GM12878 (cell line): ENCODE measurements at regions not wholly inside any gene's neighbourhood (a gene's known extent, or its start where the extent isn't known, plus 50 kb on each side); places are given as distances from the start of the nearest gene placed in this dataset.

Source experiments
- ATAC-seq: fragments of 200-7000 bp; cut with Tn5 transposase; 3 replicates; pipeline ENCODE4 v1.9.1; 2020; ENCODE audit warnings: mild to moderate bottlenecking, moderate library complexity
- BruUV-seq: library from RNA; stranded (reverse); fragments of 400-500 nt; replicated peaks from 2 replicates; lab custom pipeline; 2021; lab: Mats Ljungman, UMichigan
- CTCF ChIA-PET: fragments of 300-600 bp; sonication (Branson Sonifier 250); formaldehyde crosslinking; extraction: SDS; loops from one replicate; lab custom pipeline; 2021; ENCODE audit warnings: inconsistent platforms; lab: Yijun Ruan, JAX
- POLR2A ChIA-PET: fragments of 350-600 bp; formaldehyde crosslinking; extraction: SDS; loops from one replicate; lab custom pipeline; 2021; ENCODE audit warnings: inconsistent platforms; lab: Charles Lee
- RAD21 ChIA-PET: fragments of 300-600 bp; sonication (Branson Sonifier 250); formaldehyde crosslinking; loops from one replicate; lab custom pipeline; 2023; ENCODE audit warnings: antibody characterized with exemption; ENCODE audit not compliant: unreplicated experiment; lab: Charles Lee
- SMC1A ChIA-PET: fragments of 300-600 bp; sonication (Branson Sonifier 250); formaldehyde crosslinking; loops from one replicate; lab custom pipeline; 2023; ENCODE audit not compliant: unreplicated experiment, uncharacterized antibody; lab: Charles Lee
- DNase-seq: peaks from one replicate; pipeline ENCODE4 v3.0.0-alpha.2; 2011; ENCODE audit warnings: low read depth, low spot score
- FAIRE-seq: peaks from 3 replicates; lab custom pipeline; 2011; peaks lifted over from hg19 to GRCh38; lab: Jason Lieb, UNC
- H2AFZ ChIP-seq: 2 replicates; pipeline ENCODE4 v1.6.0; 2011; ENCODE audit warnings: low read depth, low read length, control low read depth; ENCODE audit not compliant: control insufficient read depth
- H3K27ac ChIP-seq: 2 replicates; pipeline ENCODE4 v1.5.1; 2011; ENCODE audit warnings: control low read depth; ENCODE audit not compliant: control insufficient read depth, insufficient read depth
- H3K27me3 ChIP-seq, 2 experiments: replicated peaks in 1 of 2; 2 replicates each; pipeline versions ENCODE4 v1.6.0 to v1.6.1; 2011; ENCODE audit warnings: low read length in 1 of 2; ENCODE audit not compliant: control insufficient read depth in 2 of 2, insufficient read depth in 2 of 2
- H3K36me3 ChIP-seq, 2 experiments: 2 replicates each; pipeline ENCODE4 v1.5.1; 2011; ENCODE audit warnings: low read length in 1 of 2; ENCODE audit not compliant: control insufficient read depth in 2 of 2, insufficient read depth in 2 of 2
- H3K4me1 ChIP-seq: 2 replicates; pipeline ENCODE4 v1.6.1; 2011; ENCODE audit warnings: mild to moderate bottlenecking, low read length, moderate library complexity, mixed read lengths; ENCODE audit not compliant: control insufficient read depth, insufficient read depth
- H3K4me2 ChIP-seq: 2 replicates; pipeline ENCODE4 v1.6.0; 2011; ENCODE audit warnings: control low read depth; ENCODE audit not compliant: control insufficient read depth, insufficient read depth
- H3K4me3 ChIP-seq: fragments of 200-600 bp; sonication (generic); 2 replicates; pipeline ENCODE4 v1.5.1; 2016
- H3K79me2 ChIP-seq: 2 replicates; pipeline ENCODE4 v1.6.0; 2011; ENCODE audit warnings: low read length; ENCODE audit not compliant: control insufficient read depth, insufficient read depth
- H3K9ac ChIP-seq: 2 replicates; pipeline ENCODE4 v1.8.0; 2011; ENCODE audit warnings: low read length, control low read depth, mixed read lengths; ENCODE audit not compliant: control insufficient read depth, insufficient read depth
- H3K9me3 ChIP-seq: replicated peaks from 3 replicates; pipeline ENCODE4 v1.5.1; 2011; ENCODE audit warnings: mild to moderate bottlenecking, low read length; ENCODE audit not compliant: control insufficient read depth, insufficient read depth
- H4K20me1 ChIP-seq: 2 replicates; pipeline ENCODE4 v1.6.0; 2011; ENCODE audit not compliant: control insufficient read depth, insufficient read depth
- BCL11A ChIP-seq: IDR thresholded peaks from 2 replicates; pipeline ENCODE4 v1.6.1; 2011; ENCODE audit warnings: low read depth, low read length
- CREM ChIP-seq: IDR thresholded peaks from 2 replicates; pipeline ENCODE4 v1.6.1; 2014; ENCODE audit warnings: antibody characterized with exemption, low read depth
- EED ChIP-seq: sonication (generic); IDR thresholded peaks from 2 replicates; pipeline ENCODE4 v1.6.1; 2016; ENCODE audit warnings: antibody characterized with exemption, low read depth
- EP300 ChIP-seq, 2 experiments: fragments of 150-350 bp in 1 of 2; IDR thresholded peaks; 2 replicates each; pipeline ENCODE4 v1.6.1; 2011 to 2012; ENCODE audit warnings: low read depth in 2 of 2, low read length in 2 of 2, borderline replicate concordance in 1 of 2, improper control_type of control experiment in 1 of 2, inconsistent platforms in 1 of 2; ENCODE audit not compliant: control insufficient read depth in 1 of 2
- ETV6 ChIP-seq, 2 experiments: fragments of 450-650 bp in 1 of 2; IDR thresholded peaks in 1 of 2; conservative IDR thresholded peaks in 1 of 2; 2 replicates each; pipeline ENCODE4 v1.6.1; 2014; ENCODE audit warnings: antibody characterized with exemption in 1 of 2, borderline replicate concordance in 1 of 2, low read depth in 1 of 2, mild to moderate bottlenecking in 1 of 2, moderate library complexity in 1 of 2
- FOXM1 ChIP-seq: IDR thresholded peaks from 2 replicates; pipeline ENCODE4 v1.6.1; 2012; ENCODE audit warnings: low read depth, mild to moderate bottlenecking, inconsistent platforms, low read length, moderate library complexity
- HDAC6 ChIP-seq: fragments of 200-600 bp; sonication (generic); IDR thresholded peaks from one replicate; pipeline ENCODE4 v1.8.0; 2017; ENCODE audit warnings: antibody characterized with exemption; ENCODE audit not compliant: unreplicated experiment
- JUND ChIP-seq: IDR thresholded peaks from 2 replicates; pipeline ENCODE4 v1.6.1; 2012; ENCODE audit warnings: low read depth, mild to moderate bottlenecking, low read length, improper control_type of control experiment, moderate library complexity
- LARP7 ChIP-seq: fragments of 450-650 bp; IDR thresholded peaks from 2 replicates; pipeline ENCODE4 v1.6.1; 2017; ENCODE audit warnings: mild to moderate bottlenecking
- MXI1 ChIP-seq: fragments of 150-350 bp; IDR thresholded peaks from 2 replicates; pipeline ENCODE4 v1.6.1; 2011; ENCODE audit warnings: low read depth, mild to moderate bottlenecking, inconsistent platforms, low read length, improper control_type of control experiment
- POU2F2 ChIP-seq: IDR thresholded peaks from 3 replicates; pipeline ENCODE4 v1.6.1; 2011; ENCODE audit warnings: low read depth, mild to moderate bottlenecking, low read length, borderline replicate concordance
- RAD21 ChIP-seq: IDR thresholded peaks from 2 replicates; pipeline ENCODE4 v1.6.1; 2011; ENCODE audit warnings: mild to moderate bottlenecking, low read depth, low read length, moderate library complexity; ENCODE audit not compliant: insufficient read depth
- SMAD5 ChIP-seq: IDR thresholded peaks from 2 replicates; pipeline ENCODE4 v1.6.1; 2016; ENCODE audit warnings: antibody characterized with exemption, low read depth
- SPI1 ChIP-seq: IDR thresholded peaks from 2 replicates; pipeline ENCODE4 v1.6.1; 2011; ENCODE audit warnings: low read depth, mild to moderate bottlenecking, low read length, moderate library complexity, borderline replicate concordance; ENCODE audit not compliant: insufficient read depth
- SRF ChIP-seq, 2 experiments: IDR thresholded peaks; 2 replicates each; pipeline ENCODE4 v1.6.1; 2011; ENCODE audit warnings: low read depth in 2 of 2, low read length in 2 of 2, mild to moderate bottlenecking in 1 of 2, moderate library complexity in 1 of 2
- ZNF207 ChIP-seq: fragments of 450-650 bp; IDR thresholded peaks from 2 replicates; pipeline ENCODE4 v1.6.1; 2014; ENCODE audit warnings: antibody characterized with exemption, mild to moderate bottlenecking, borderline replicate concordance
- WGBS: methylation state at CpG from one replicate; pipeline ENCODE4 v1.1.6; 2016; ENCODE audit warnings: low lambda C conversion rate; ENCODE audit not compliant: insufficient replicate concordance, insufficient coverage; ENCODE audit errors: missing lambda C conversion rate; 5-methylcytosine and 5-hydroxymethylcytosine counted together
- in situ Hi-C: fragments of 300-500 bp; cut with MboI; formaldehyde crosslinking; loops from 9 replicates; pipeline ENCODE4 v1.14.3; 2018; ENCODE audit warnings: mixed read lengths
- intact Hi-C: fragments of 100-400 bp; cut with micrococcal nuclease; formaldehyde crosslinking; loops from one replicate; pipeline ENCODE4 v1.14.2; 2022; ENCODE audit not compliant: unreplicated experiment
- TF ChIP-seq, protein P1 (sequence below): fragments of 450-650 bp; conservative IDR thresholded peaks from 2 replicates; pipeline ENCODE4 v1.6.1; 2017; ENCODE audit warnings: mild to moderate bottlenecking, moderate library complexity
- TF ChIP-seq, protein P2 (sequence below), 3 experiments: IDR thresholded peaks in 2 of 3; conservative IDR thresholded peaks in 1 of 3; 2 replicates each; pipeline ENCODE4 v1.5.1; 2011; ENCODE audit warnings: low read depth in 3 of 3, low read length in 3 of 3, mild to moderate bottlenecking in 3 of 3, control low read depth in 2 of 3, moderate library complexity in 2 of 3, inconsistent platforms in 1 of 3, mixed read lengths in 1 of 3; ENCODE audit not compliant: control insufficient read depth in 2 of 3, insufficient read depth in 1 of 3; ENCODE audit errors: extremely low read depth in 1 of 3
- TF ChIP-seq, protein P3 (sequence below): IDR thresholded peaks from 2 replicates; pipeline ENCODE4 v1.6.1; 2012; ENCODE audit warnings: low read depth, low read length, improper control_type of control experiment

DNA sequence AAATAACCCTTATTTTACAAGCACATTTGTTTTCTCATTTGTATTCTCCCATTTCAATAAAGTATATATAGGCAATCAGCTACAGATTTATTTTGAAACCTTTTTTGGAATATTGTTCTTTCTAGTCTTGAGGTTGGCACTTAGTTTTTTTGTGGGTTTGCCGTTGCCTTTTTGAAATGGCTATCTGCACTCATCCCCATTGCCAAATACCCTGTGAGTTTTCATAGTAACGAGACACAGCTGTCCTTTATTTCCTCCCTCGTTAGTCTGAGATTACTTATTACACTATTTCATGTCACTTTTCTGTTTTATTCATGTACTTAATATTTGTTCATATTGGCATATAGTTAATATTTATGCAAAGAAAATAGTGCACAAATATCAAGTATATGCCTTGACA lies 1104.0 kb downstream of the SLC6A15 start:
- RAD21 ChIA-PET, result no interaction called here
- WGBS, result 9% methylated on average over 3 of the region's 3 CpGs
- H3K4me3 ChIP-seq, result no peak overlapping the region

More for the DNA sequence above, 1104.0 kb downstream of the SLC6A15 start:
- H3K36me3 ChIP-seq, result no peaks in the 10 kb centered on the region
- ChIA-PET CTCF (interaction anchor here (0.6 kb wide), 1 partner anchor 1380 kb away, joined by 3 read pairs; no protein-coding TSS in a partner anchor), POLR2A (no interaction called here), SMC1A (no interaction called here)
- no peaks in the 10 kb centered on the region for H3K4me1 ChIP-seq
- no peaks in the 10 kb centered on the region for H3K79me2 ChIP-seq
- no peaks in the 10 kb centered on the region for H4K20me1 ChIP-seq
- H3K4me2 ChIP-seq, result no peak overlapping the region
- intact Hi-C loops, result no loop called here
- in situ Hi-C loops, result loop anchor here (25.0 kb wide), 1 partner anchor 796 kb away; no protein-coding TSS in a partner anchor
- no peak overlapping the region for H3K27ac ChIP-seq
- no peaks in the 10 kb centered on the region for H3K27me3 ChIP-seq
- no peaks in the 10 kb centered on the region for H3K9me3 ChIP-seq
- TF ChIP-seq, protein P1, sequence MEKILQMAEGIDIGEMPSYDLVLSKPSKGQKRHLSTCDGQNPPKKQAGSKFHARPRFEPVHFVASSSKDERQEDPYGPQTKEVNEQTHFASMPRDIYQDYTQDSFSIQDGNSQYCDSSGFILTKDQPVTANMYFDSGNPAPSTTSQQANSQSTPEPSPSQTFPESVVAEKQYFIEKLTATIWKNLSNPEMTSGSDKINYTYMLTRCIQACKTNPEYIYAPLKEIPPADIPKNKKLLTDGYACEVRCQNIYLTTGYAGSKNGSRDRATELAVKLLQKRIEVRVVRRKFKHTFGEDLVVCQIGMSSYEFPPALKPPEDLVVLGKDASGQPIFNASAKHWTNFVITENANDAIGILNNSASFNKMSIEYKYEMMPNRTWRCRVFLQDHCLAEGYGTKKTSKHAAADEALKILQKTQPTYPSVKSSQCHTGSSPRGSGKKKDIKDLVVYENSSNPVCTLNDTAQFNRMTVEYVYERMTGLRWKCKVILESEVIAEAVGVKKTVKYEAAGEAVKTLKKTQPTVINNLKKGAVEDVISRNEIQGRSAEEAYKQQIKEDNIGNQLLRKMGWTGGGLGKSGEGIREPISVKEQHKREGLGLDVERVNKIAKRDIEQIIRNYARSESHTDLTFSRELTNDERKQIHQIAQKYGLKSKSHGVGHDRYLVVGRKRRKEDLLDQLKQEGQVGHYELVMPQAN, result no peak
- TF ChIP-seq CREM (no peak), SRF (IDR thresholded peaks at IDR 0.05; ENCODE audit: low read depth in 2 of 2, low read length in 2 of 2) (no peak), RAD21 (no peak), ZNF207 (no peak), EED (no peak), SPI1 (no peak), EP300 (IDR thresholded peaks at IDR 0.05; ENCODE audit: borderline replicate concordance in 1 of 2, control insufficient read depth in 1 of 2, low read depth in 2 of 2, low read length in 2 of 2) (no peak), BCL11A (no peak), SMAD5 (no peak), JUND (no peak), POU2F2 (no peak), ETV6 (conservative IDR thresholded peaks at IDR 0.05 in 1 of 2, IDR thresholded peaks at IDR 0.05 in 1 of 2; ENCODE audit: borderline replicate concordance in 1 of 2, low read depth in 1 of 2) (no peak), FOXM1 (no peak), MXI1 (no peak), HDAC6 (no peak), LARP7 (no peak)
- TF ChIP-seq, protein P2, sequence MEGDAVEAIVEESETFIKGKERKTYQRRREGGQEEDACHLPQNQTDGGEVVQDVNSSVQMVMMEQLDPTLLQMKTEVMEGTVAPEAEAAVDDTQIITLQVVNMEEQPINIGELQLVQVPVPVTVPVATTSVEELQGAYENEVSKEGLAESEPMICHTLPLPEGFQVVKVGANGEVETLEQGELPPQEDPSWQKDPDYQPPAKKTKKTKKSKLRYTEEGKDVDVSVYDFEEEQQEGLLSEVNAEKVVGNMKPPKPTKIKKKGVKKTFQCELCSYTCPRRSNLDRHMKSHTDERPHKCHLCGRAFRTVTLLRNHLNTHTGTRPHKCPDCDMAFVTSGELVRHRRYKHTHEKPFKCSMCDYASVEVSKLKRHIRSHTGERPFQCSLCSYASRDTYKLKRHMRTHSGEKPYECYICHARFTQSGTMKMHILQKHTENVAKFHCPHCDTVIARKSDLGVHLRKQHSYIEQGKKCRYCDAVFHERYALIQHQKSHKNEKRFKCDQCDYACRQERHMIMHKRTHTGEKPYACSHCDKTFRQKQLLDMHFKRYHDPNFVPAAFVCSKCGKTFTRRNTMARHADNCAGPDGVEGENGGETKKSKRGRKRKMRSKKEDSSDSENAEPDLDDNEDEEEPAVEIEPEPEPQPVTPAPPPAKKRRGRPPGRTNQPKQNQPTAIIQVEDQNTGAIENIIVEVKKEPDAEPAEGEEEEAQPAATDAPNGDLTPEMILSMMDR (IDR thresholded peaks at IDR 0.05 in 2 of 3, conservative IDR thresholded peaks at IDR 0.05 in 1 of 3; ENCODE audit: control insufficient read depth in 2 of 3, extremely low read depth in 1 of 3, insufficient read depth in 1 of 3, low read depth in 3 of 3, low read length in 3 of 3), result no peak
- TF ChIP-seq, protein P3, sequence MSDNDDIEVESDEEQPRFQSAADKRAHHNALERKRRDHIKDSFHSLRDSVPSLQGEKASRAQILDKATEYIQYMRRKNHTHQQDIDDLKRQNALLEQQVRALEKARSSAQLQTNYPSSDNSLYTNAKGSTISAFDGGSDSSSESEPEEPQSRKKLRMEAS, result no peak
- DNase-seq (no peak), FAIRE-seq (no peak), ATAC-seq (no peak)
- H3K9ac ChIP-seq, result no peak overlapping the region
- no TSS peak for BruUV-seq
- no peak overlapping the region for H2AFZ ChIP-seq
